ENCODE measurements at regions not wholly inside any gene's neighbourhood (a gene's known extent, or its start where the extent isn't known, plus 50 kb on each side); places are given as distances from the start of the nearest gene placed in this dataset.
A peak's percentile ranks its signal among the peaks of the same experiment; 100 is the strongest.
"Not testable (repeated sequence)": the region's sequence is repeated elsewhere in the genome, so short reads cannot be mapped to it uniquely, and the experiment has no call there.

DNA sequence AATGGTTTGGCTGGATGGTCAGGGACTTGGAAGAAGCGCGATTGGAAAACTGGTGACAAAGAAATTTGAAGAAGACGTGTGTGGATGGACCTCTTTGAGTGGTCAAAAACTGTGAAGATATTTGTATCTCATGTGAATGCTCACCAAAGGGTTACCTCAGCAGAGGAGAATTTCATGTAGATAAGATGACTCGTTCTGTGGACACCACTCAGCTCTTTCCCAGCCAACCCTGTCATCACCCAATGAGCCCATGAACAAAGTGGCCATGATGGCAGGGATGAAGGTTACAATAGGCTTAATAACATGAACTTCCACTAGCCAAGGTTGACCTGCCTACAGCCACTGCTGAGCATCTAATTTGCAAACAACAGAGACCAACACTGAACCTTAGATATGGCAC lies 248.3 kb downstream of the KCNE4 start:
- no peak for DNase-seq

- DNase-seq: peak; percentile 7
Observed at GRCh38 chr2:223306371-223306770, 254.4 kb downstream of the KCNE4 start.

- DNase-seq: no peak
Observed at GRCh38 chr2:223311889-223312680, 260.1 kb downstream of the KCNE4 start.

DNA sequence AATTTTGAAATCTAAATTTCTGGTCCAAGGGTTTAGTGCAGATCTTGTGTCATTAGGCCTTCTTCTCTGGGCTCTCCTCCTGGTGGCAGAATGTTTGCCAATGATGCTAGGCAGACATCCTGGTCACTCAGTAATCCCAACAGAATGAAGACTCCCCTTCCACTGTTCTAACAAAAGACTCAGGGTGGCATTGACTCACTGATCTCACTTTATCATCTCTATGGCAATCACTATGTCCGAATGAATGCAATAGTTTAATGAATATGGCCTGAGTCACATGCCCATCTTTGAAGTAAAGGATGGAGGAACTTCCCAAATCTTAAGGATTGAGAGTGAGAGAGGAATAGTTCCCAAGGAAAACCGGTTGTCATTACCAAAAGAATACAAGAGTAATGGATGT lies 261.1 kb downstream of the KCNE4 start:
- DNase-seq: no peak

DNA sequence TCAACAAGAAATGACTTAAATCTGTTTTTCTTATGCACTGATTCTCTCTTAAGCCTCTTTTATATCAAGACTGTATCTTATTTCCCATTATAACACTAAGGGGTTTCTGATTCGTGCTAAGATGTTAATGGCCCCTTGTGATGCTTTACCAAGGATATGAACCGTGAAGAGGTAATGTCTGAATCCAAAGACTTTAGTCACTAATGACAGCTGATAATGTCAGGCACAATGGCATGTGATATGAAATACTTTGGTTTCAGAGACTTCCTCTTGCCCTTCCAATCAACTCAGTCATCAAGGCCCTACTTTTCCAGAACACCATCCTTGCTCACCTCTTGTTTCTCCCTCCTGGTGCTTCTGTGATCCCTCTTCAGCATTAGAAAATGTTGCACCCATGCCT lies 262.8 kb downstream of the KCNE4 start:
- no peak for DNase-seq

DNA sequence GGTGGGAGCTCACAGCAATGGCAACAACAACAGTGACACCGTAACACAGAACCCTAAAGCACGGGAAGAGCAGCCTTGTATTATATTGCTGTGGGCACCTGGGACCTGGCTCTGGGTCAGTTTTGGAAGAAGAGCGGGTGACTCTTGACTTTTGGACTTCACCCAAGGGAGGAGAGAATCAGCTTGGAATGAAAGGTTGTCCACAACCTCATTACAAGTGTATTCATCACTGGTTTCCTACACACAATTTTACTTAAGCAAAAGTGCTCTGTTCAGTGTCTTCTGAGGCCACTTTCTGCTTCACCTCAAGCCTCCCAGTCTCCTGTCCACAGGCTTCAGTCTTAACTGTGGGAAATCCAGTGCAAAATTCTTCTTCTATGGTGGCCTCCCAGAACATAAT lies 263.8 kb downstream of the KCNE4 start:
- DNase-seq: no peak

GRCh38 chr2:223316342-223316741 lies 264.4 kb downstream of the KCNE4 start:
- DNase-seq: no peak

DNA sequence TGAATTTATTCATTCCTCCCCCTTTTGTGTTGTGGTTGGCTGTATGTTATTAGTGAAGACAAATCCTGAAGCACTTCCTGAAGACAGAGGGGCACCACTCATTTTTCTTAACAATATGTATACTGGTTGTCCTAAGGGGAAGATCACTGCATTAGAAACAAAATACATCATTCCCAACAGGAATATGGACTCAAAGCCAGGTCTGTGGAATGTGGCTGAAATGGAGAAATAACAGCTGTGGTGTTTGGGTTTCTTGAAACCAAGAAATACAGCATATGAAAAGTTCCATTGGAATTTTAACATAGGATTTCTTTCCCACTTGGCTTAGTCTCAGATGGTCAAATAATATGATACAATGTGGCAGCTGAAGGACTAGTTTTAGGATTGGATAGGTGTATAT lies 267.6 kb downstream of the KCNE4 start:
- DNase-seq: no peak

GRCh38 chr2:223324402-223324801 lies 272.4 kb downstream of the KCNE4 start:
- DNase-seq: no peak

DNA sequence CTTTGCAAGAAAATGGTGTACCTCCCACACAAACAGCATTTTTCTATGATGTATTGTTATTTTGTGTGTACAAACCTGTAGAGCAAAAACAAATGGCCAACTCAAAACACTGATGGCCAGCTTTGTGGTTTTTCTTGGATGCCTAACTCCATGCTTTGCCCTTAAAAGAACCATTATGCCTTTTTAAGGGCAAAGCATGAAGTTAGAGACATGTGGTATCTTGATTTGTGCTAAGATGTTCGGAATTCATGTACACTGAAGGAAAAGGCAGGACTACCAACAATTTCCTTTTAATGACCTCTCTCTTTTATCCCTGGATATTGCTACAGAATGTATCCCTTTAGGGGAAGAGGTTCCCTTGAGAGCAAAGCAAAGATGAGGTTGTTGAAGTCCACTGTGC lies 273.6 kb downstream of the SCG2 start:
- no peak for DNase-seq

GRCh38 chr2:223330747-223331146 lies 271.4 kb downstream of the SCG2 start:
- not testable (repeated sequence) for DNase-seq

DNA sequence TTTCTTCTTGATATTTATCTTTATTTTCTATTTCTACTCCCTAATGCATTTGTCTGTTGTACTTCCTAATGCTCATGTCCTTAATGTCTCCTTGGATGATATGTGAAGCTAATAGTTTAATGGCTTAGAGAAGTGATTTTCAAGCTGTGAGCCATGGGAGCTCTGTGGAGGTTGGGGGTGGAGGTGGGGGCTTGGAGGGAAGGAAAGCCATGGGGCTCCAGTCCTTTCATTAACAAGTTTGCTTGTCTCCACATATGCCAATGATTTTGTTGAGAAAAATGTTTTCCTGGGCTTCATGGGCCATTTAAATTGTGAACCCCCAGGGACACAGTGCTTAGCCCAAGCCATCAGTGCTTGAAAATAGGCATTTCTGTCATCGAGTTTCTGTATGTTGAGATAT lies 264.1 kb downstream of the SCG2 start:
- DNase-seq: no peak

GRCh38 chr2:223357076-223357475 lies 245.1 kb downstream of the SCG2 start:
- no peak for DNase-seq

GRCh38 chr2:223363085-223363484 lies 239.1 kb downstream of the SCG2 start:
- DNase-seq: peak; percentile 58

- peak; percentile 23 for DNase-seq
Observed at GRCh38 chr2:223365158-223365679, 236.9 kb downstream of the SCG2 start.

DNA sequence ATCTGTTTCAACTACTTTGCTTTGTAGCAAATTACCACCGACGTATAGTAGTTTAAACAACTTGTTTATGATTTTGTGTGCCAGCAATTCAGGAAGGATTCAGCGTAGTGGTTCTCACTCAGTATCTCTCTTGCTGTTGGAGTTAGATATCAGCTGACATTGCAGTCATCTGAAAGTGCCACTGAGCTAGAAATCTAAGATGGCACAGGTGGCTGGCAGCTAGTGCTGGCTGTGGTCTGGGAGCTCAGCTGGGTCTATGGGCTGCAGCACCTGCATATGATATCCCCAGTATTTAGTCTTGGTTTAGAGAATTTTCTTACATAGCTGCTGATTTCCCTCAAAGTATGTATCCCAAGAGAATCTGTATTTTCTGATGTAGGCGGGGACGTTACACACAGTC lies 235.6 kb downstream of the SCG2 start:
- DNase-seq: no peak

DNA sequence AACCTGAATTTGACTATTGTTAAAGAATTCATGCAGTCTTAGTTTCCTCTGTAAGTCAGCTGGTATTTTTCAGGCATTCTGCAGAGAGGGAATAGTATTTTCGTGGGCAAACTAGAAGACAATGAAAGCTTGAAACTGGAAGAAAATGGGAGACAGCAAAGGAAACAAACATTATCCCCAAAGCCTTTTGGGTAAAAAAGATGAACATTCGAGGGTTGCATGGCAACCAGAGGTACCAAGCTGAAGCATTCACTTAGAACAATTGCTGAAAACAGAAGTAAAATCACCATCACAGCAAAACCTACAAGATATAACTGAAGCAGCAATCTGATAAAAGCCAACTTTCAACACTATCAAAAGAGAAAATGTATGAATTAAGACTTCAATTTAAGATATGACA lies 233.7 kb downstream of the SCG2 start:
- no peak for DNase-seq

DNA sequence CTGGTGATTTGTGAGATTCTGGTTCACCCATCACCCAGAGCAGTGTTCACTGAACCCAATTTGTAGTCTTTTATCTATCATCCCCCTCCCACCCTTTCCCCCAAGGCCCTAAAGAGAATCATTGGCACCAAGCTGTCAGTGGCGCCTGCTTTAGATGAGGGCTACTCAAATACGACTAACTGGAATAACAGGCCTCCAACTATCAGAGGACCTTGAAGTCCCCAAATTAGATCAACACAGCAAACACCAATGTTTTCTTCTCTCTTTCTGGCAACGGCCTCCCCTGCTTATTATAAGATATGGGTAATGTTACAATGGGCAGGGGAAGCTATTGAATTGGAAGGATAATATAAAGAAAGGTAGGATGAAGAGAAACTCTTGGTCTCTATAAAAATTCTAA lies 232.3 kb downstream of the SCG2 start:
- DNase-seq: no peak

- DNase-seq: no peak
Observed at GRCh38 chr2:223383315-223383714, 218.8 kb downstream of the SCG2 start.

- DNase-seq: no peak
Observed at GRCh38 chr2:223386189-223386588, 216.0 kb downstream of the SCG2 start.

- no peak for DNase-seq
Observed at GRCh38 chr2:223386984-223387383, 215.2 kb downstream of the SCG2 start.

DNA sequence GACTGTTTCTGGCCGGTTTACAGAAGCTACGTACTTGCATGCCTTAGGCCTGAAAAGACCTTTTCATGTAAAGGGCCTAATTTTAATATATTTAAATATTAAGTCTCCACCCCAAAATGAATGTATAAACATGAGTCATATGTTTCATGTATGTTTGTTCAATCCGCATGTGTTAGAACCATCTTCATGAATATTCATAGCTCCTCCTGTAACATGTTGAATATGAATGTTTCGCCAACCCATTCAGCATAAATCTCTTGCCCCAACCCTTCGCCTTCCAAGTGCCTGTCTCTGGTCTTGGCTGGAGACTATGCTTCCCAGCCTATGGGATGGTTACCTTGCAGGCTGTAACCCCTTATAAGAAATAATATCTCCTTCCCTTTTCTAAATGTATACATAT lies 212.5 kb downstream of the SCG2 start:
- no peak for DNase-seq

- DNase-seq: no peak
Observed at GRCh38 chr2:223396993-223397392, 205.2 kb downstream of the SCG2 start.

DNA sequence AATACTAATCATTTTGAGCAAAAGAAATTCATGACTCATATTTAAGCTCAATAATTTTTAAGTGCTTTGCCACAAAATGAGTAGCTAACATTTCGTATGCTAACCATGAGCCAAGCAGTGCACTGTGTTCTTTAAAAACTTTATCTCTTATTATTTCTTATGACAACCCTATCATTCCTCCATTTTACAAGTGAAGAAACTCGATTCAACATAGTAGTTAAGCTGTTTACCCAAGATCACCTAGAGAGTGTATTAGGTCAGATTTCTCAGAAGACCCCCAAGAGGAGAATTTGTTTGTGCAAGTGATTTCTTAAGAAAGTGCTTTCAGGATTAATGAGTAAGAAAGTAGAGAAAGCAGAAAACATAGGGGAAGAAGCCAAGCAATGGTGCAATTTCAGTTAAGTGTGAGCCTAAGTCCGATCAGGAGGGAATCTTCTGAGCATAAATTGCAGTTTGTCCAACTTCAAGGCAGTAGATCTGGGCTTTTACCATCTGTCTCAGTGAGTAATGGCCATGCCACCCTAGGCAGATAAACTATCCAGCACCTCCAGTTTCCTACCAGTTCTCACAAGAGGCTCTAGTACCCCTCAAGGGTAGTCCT lies 202.7 kb downstream of the SCG2 start:
- no peak for DNase-seq

GRCh38 chr2:223404616-223405015 lies 197.5 kb downstream of the SCG2 start:
- DNase-seq: no peak
